ENCODE measurements at regions not wholly inside any gene's neighbourhood (a gene's known extent, or its start where the extent isn't known, plus 50 kb on each side); places are given as distances from the start of the nearest gene placed in this dataset.

- TF ChIP-seq CTCF (IDR thresholded peaks at IDR 0.05) (no peak), POLR2A (IDR thresholded peaks at IDR 0.05) (no peak)
- Histone ChIP-seq H3K36me3 (no peaks in the 10 kb centered on the region), H3K27ac (no peak overlapping the region), H3K4me3 (no peak overlapping the region), H3K4me1 (no peaks in the 10 kb centered on the region), H3K27me3 (no peaks in the 10 kb centered on the region), H3K9me3 (no peaks in the 10 kb centered on the region)
- no peak for DNase-seq
These were observed 69.4 kb upstream of the CLNK start for GRCh38 chr4:10753856-10754402.

GRCh38 chr4:10753336-10753735 is 68.8 kb upstream of the CLNK start:
- no peak for DNase-seq
- Histone ChIP-seq H3K9me3 (no peaks in the 10 kb centered on the region), H3K36me3 (no peaks in the 10 kb centered on the region), H3K4me3 (no peak overlapping the region), H3K27ac (no peak overlapping the region), H3K27me3 (no peaks in the 10 kb centered on the region), H3K4me1 (no peaks in the 10 kb centered on the region)
- TF ChIP-seq CTCF (IDR thresholded peaks at IDR 0.05) (no peak), POLR2A (IDR thresholded peaks at IDR 0.05) (no peak)

GRCh38 chr4:10750714-10751113 is 66.1 kb upstream of the CLNK start:
- Histone ChIP-seq H3K4me3 (no peak overlapping the region), H3K27me3 (no peaks in the 10 kb centered on the region), H3K27ac (no peak overlapping the region), H3K36me3 (no peaks in the 10 kb centered on the region), H3K9me3 (no peaks in the 10 kb centered on the region), H3K4me1 (no peaks in the 10 kb centered on the region)
- DNase-seq, result no peak
- TF ChIP-seq CTCF (IDR thresholded peaks at IDR 0.05) (no peak), POLR2A (IDR thresholded peaks at IDR 0.05) (no peak)

- H3K27me3 ChIP-seq, result no peaks in the 10 kb centered on the region
- no peak for DNase-seq
- TF ChIP-seq CTCF (IDR thresholded peaks at IDR 0.05) (no peak), POLR2A (IDR thresholded peaks at IDR 0.05) (no peak)
- H3K36me3 ChIP-seq, result no peaks in the 10 kb centered on the region
- H3K4me3 ChIP-seq, result no peak overlapping the region
- H3K9me3 ChIP-seq, result no peaks in the 10 kb centered on the region
- no peaks in the 10 kb centered on the region for H3K4me1 ChIP-seq
- H3K27ac ChIP-seq, result no peak overlapping the region
These were observed 62.6 kb upstream of the CLNK start for GRCh38 chr4:10747186-10747585.

- DNase-seq, result no peak
- H3K9me3 ChIP-seq, result no peaks in the 10 kb centered on the region
These were observed 62.0 kb upstream of the CLNK start for GRCh38 chr4:10746371-10747171.

More at GRCh38 chr4:10746371-10747171, 62.0 kb upstream of the CLNK start:
- no peaks in the 10 kb centered on the region for H3K4me1 ChIP-seq
- H3K36me3 ChIP-seq, result no peaks in the 10 kb centered on the region
- no peaks in the 10 kb centered on the region for H3K27me3 ChIP-seq
- no peak overlapping the region for H3K4me3 ChIP-seq
- TF ChIP-seq POLR2A (IDR thresholded peaks at IDR 0.05) (no peak), CTCF (IDR thresholded peaks at IDR 0.05) (no peak)
- H3K27ac ChIP-seq, result no peak overlapping the region
